GM18858 (cell line): ENCODE measurements at regions not wholly inside any gene's neighbourhood (a gene's known extent, or its start where the extent isn't known, plus 50 kb on each side); places are given as distances from the start of the nearest gene placed in this dataset.

ENCODE experiments used
- ATAC-seq: cut with Tn5 transposase; IDR thresholded peaks from one replicate; pipeline ENCODE4 v1.9.1; 2021; ENCODE audit not compliant: unreplicated experiment

- no peak for ATAC-seq
Measured at GRCh38 chr18:43875511-43875910, 598.2 kb upstream of the SYT4 start.

- ATAC-seq, result no peak
Measured at GRCh38 chr18:43876286-43876685, 599.0 kb upstream of the SYT4 start.

GRCh38 chr18:43876748-43877147 lies 599.5 kb upstream of the SYT4 start:
- ATAC-seq, result no peak

GRCh38 chr18:43877616-43878321 lies 600.5 kb upstream of the SYT4 start:
- no peak for ATAC-seq

GRCh38 chr18:43879415-43879814 lies 602.1 kb upstream of the SYT4 start:
- ATAC-seq, result no peak

- ATAC-seq, result no peak
Measured at GRCh38 chr18:43882358-43883055, 605.2 kb upstream of the SYT4 start.

GRCh38 chr18:43883886-43884285 lies 606.6 kb upstream of the SYT4 start:
- no peak for ATAC-seq

GRCh38 chr18:43886341-43886740 lies 609.1 kb upstream of the SYT4 start:
- ATAC-seq, result no peak

- ATAC-seq, result no peak
Measured at GRCh38 chr18:43887491-43887890, 610.2 kb upstream of the SYT4 start.

GRCh38 chr18:43888598-43888997 lies 611.3 kb upstream of the SYT4 start:
- ATAC-seq, result no peak

GRCh38 chr18:43893001-43893637 lies 615.8 kb upstream of the SYT4 start:
- no peak for ATAC-seq

GRCh38 chr18:43904209-43904837 lies 627.0 kb upstream of the SYT4 start:
- ATAC-seq, result no peak

GRCh38 chr18:43914018-43914417 lies 636.7 kb upstream of the SYT4 start:
- ATAC-seq, result no peak

GRCh38 chr18:43916984-43917383 lies 639.7 kb upstream of the SYT4 start:
- ATAC-seq, result no peak

GRCh38 chr18:43917520-43917919 lies 640.2 kb upstream of the SYT4 start:
- ATAC-seq, result no peak

- no peak for ATAC-seq
Measured at GRCh38 chr18:43919551-43919950, 642.3 kb upstream of the SYT4 start.

- ATAC-seq, result no peak
Measured at GRCh38 chr18:43931439-43931838, 654.1 kb upstream of the SYT4 start.

- ATAC-seq, result no peak
Measured at GRCh38 chr18:43932140-43932539, 654.9 kb upstream of the SYT4 start.

- ATAC-seq, result no peak
Measured at GRCh38 chr18:43933177-43933576, 655.9 kb upstream of the SYT4 start.

GRCh38 chr18:43934322-43934721 lies 657.0 kb upstream of the SYT4 start:
- no peak for ATAC-seq

GRCh38 chr18:43934781-43935471 lies 657.6 kb upstream of the SYT4 start:
- ATAC-seq, result no peak
